ENCODE measurements at regions not wholly inside any gene's neighbourhood (a gene's known extent, or its start where the extent isn't known, plus 50 kb on each side); places are given as distances from the start of the nearest gene placed in this dataset.

GRCh38 chr22:22159384-22159783 is 85.2 kb upstream of the VPREB1 start:
- H3K27ac ChIP-seq, result no peak overlapping the region
- ATAC-seq (no peak), DNase-seq (no peak)
- H3K4me1 ChIP-seq, result no peaks in the 10 kb centered on the region
- H3K9me3 ChIP-seq, result no peaks in the 10 kb centered on the region
- no peak for TF ChIP-seq CTCF (IDR thresholded peaks at IDR 0.05)
- no peak overlapping the region for H3K4me3 ChIP-seq
- intact Hi-C loops (cut with DNase I), result no loop called here
- H3K27me3 ChIP-seq, result no peaks in the 10 kb centered on the region
- H3K36me3 ChIP-seq, result no peaks in the 10 kb centered on the region

GRCh38 chr22:22158965-22159364 is 85.6 kb upstream of the VPREB1 start:
- H3K36me3 ChIP-seq, result no peaks in the 10 kb centered on the region
- no peaks in the 10 kb centered on the region for H3K4me1 ChIP-seq
- no peaks in the 10 kb centered on the region for H3K27me3 ChIP-seq
- H3K4me3 ChIP-seq, result no peak overlapping the region
- intact Hi-C loops (cut with DNase I), result no loop called here
- H3K9me3 ChIP-seq, result no peaks in the 10 kb centered on the region
- ATAC-seq, result no peak
- DNase-seq, result no peak
- no peak overlapping the region for H3K27ac ChIP-seq
- no peak for TF ChIP-seq CTCF (IDR thresholded peaks at IDR 0.05)

GRCh38 chr22:22158207-22158816 is 86.3 kb upstream of the VPREB1 start:
- no peak overlapping the region for H3K4me3 ChIP-seq
- H3K4me1 ChIP-seq, result no peaks in the 10 kb centered on the region
- no peak for ATAC-seq
- no peak for DNase-seq
- intact Hi-C loops (cut with DNase I), result no loop called here
- TF ChIP-seq CTCF (IDR thresholded peaks at IDR 0.05), result no peak
- H3K36me3 ChIP-seq, result no peaks in the 10 kb centered on the region
- H3K27me3 ChIP-seq, result no peaks in the 10 kb centered on the region
- H3K27ac ChIP-seq, result no peak overlapping the region
- H3K9me3 ChIP-seq, result no peaks in the 10 kb centered on the region

- H3K4me3 ChIP-seq, result no peak overlapping the region
- H3K27ac ChIP-seq, result no peak overlapping the region
- H3K4me1 ChIP-seq, result no peaks in the 10 kb centered on the region
- TF ChIP-seq CTCF (IDR thresholded peaks at IDR 0.05), result no peak
- intact Hi-C loops (cut with DNase I), result no loop called here
- no peak for DNase-seq
- no peak for ATAC-seq
- no peaks in the 10 kb centered on the region for H3K27me3 ChIP-seq
- no peaks in the 10 kb centered on the region for H3K36me3 ChIP-seq
- no peaks in the 10 kb centered on the region for H3K9me3 ChIP-seq
Observed at GRCh38 chr22:22157348-22157725, 87.2 kb upstream of the VPREB1 start.

GRCh38 chr22:22156716-22157347 is 87.8 kb upstream of the VPREB1 start:
- intact Hi-C loops (cut with DNase I), result no loop called here
- Histone ChIP-seq H3K27me3 (no peaks in the 10 kb centered on the region), H3K4me1 (no peaks in the 10 kb centered on the region), H3K4me3 (no peak overlapping the region), H3K27ac (no peak overlapping the region), H3K9me3 (no peaks in the 10 kb centered on the region), H3K36me3 (no peaks in the 10 kb centered on the region)
- ATAC-seq, result peak; percentile 95
- TF ChIP-seq CTCF (IDR thresholded peaks at IDR 0.05), result peak; percentile 68
- DNase-seq, result no peak

GRCh38 chr22:22156348-22156715 is 88.3 kb upstream of the VPREB1 start:
- Histone ChIP-seq H3K27ac (no peak overlapping the region), H3K9me3 (no peaks in the 10 kb centered on the region), H3K36me3 (no peaks in the 10 kb centered on the region), H3K4me3 (no peak overlapping the region), H3K27me3 (peaks cover 1% of the 10 kb centered on the region), H3K4me1 (no peaks in the 10 kb centered on the region)
- ATAC-seq (no peak), DNase-seq (no peak)
- intact Hi-C loops (cut with DNase I), result no loop called here
- no peak for TF ChIP-seq CTCF (IDR thresholded peaks at IDR 0.05)

Data from upper lobe of right lung (tissue), 1 donor.